K562 (cell line): ENCODE measurements at regions not wholly inside any gene's neighbourhood (a gene's known extent, or its start where the extent isn't known, plus 50 kb on each side); places are given as distances from the start of the nearest gene placed in this dataset.

Experiments
- CEBPB ChIP-seq: fragments of 450-650 bp; IDR thresholded peaks from 2 replicates; pipeline ENCODE4 v1.6.1; 2016; ENCODE audit warnings: missing genetic modification characterization, missing compliant biosample characterization
- DIDO1 ChIP-seq: fragments of 450-650 bp; IDR thresholded peaks from 2 replicates; pipeline ENCODE4 v1.6.1; 2016; ENCODE audit warnings: low read depth, missing biosample characterization, missing genetic modification characterization
- ERF ChIP-seq: fragments of 450-650 bp; formaldehyde crosslinking; IDR thresholded peaks from 2 replicates; pipeline ENCODE4 v1.4.0; 2020; ENCODE audit warnings: mild to moderate bottlenecking, mixed read lengths
- HEY1 ChIP-seq: fragments of 250-450 bp; sonication (Bioruptor Pico); IDR thresholded peaks from 2 replicates; pipeline ENCODE4 v1.5.0; 2020; ENCODE audit warnings: mild to moderate bottlenecking, moderate library complexity, borderline replicate concordance
- HNRNPH1 ChIP-seq: fragments of 200-400 bp; formaldehyde crosslinking; optimal IDR thresholded peaks from 2 replicates; pipeline ENCODE3; 2017; ENCODE audit warnings: low read depth, mild to moderate bottlenecking, low read length, moderate library complexity
- RFX7 ChIP-seq: fragments of 250-450 bp; sonication (Bioruptor Pico); IDR thresholded peaks from 2 replicates; pipeline ENCODE4 v1.5.1; 2021; ENCODE audit warnings: mild to moderate bottlenecking
- SP1 ChIP-seq: sonication (generic); formaldehyde crosslinking; IDR thresholded peaks from 2 replicates; pipeline ENCODE4 v1.8.1; 2022; ENCODE audit warnings: mild to moderate bottlenecking, missing genetic modification reagents
- TGIF2 ChIP-seq: sonication (generic); formaldehyde crosslinking; IDR thresholded peaks from 2 replicates; pipeline ENCODE4 v1.8.1; 2022; ENCODE audit warnings: mild to moderate bottlenecking, missing genetic modification reagents, moderate library complexity
- ZNF134 ChIP-seq: fragments of 250-450 bp; sonication (Bioruptor Pico); conservative IDR thresholded peaks from 2 replicates; pipeline ENCODE4 v1.4.0; 2020
- ZNF184 ChIP-seq: sonication (generic); formaldehyde crosslinking; IDR thresholded peaks from 2 replicates; pipeline ENCODE4 v1.5.0; 2020; ENCODE audit warnings: missing genetic modification reagents
- ZNF431 ChIP-seq: sonication (generic); formaldehyde crosslinking; IDR thresholded peaks from 2 replicates; pipeline ENCODE4 v1.8.0; 2022; ENCODE audit warnings: mild to moderate bottlenecking, missing genetic modification reagents
- ZNF695 ChIP-seq: fragments of 450-650 bp; formaldehyde crosslinking; IDR thresholded peaks from 2 replicates; pipeline ENCODE4 v1.4.0; 2020; ENCODE audit warnings: mild to moderate bottlenecking, moderate library complexity
- TF ChIP-seq, protein P1 (sequence below), 2 experiments: IDR thresholded peaks; 2 replicates each; pipeline ENCODE4 v1.6.1; 2012; ENCODE audit warnings: improper control_type of control experiment in 2 of 2, low read depth in 2 of 2, low read length in 2 of 2, borderline replicate concordance in 1 of 2
- TF ChIP-seq, protein P2 (sequence below): sonication (generic); formaldehyde crosslinking; IDR thresholded peaks from 2 replicates; pipeline ENCODE4 v1.9.0; 2022; ENCODE audit warnings: mild to moderate bottlenecking, missing genetic modification reagents
- TF ChIP-seq, protein P3 (sequence below): IDR thresholded peaks from 3 replicates; pipeline ENCODE4 v1.6.1; 2011; ENCODE audit warnings: borderline replicate concordance, mild to moderate bottlenecking, moderate library complexity; ENCODE audit not compliant: insufficient read length; ENCODE audit errors: extremely low read depth
- TF ChIP-seq, protein P4 (sequence below), 2 experiments: IDR thresholded peaks; 2 replicates each; pipeline ENCODE4 v1.6.1; 2011; ENCODE audit warnings: borderline replicate concordance in 1 of 2, control low read depth in 1 of 2, low read depth in 1 of 2, low read length in 1 of 2, mild to moderate bottlenecking in 1 of 2, mixed read lengths in 1 of 2, moderate library complexity in 1 of 2; ENCODE audit not compliant: insufficient read depth in 1 of 2, insufficient read length in 1 of 2, poor library complexity in 1 of 2, severe bottlenecking in 1 of 2; ENCODE audit errors: extremely low read depth in 1 of 2
- TF ChIP-seq, protein P5 (sequence below): fragments of 250-450 bp; sonication (Bioruptor Pico); IDR thresholded peaks from 2 replicates; pipeline ENCODE4 v1.8.0; 2021; ENCODE audit warnings: borderline replicate concordance, mild to moderate bottlenecking, moderate library complexity; ENCODE audit not compliant: poor library complexity, severe bottlenecking
- TF ChIP-seq, protein P6 (sequence below): fragments of 450-650 bp; formaldehyde crosslinking; IDR thresholded peaks from 2 replicates; pipeline ENCODE4 v1.4.0; 2020; ENCODE audit warnings: mild to moderate bottlenecking, moderate library complexity

DNA sequence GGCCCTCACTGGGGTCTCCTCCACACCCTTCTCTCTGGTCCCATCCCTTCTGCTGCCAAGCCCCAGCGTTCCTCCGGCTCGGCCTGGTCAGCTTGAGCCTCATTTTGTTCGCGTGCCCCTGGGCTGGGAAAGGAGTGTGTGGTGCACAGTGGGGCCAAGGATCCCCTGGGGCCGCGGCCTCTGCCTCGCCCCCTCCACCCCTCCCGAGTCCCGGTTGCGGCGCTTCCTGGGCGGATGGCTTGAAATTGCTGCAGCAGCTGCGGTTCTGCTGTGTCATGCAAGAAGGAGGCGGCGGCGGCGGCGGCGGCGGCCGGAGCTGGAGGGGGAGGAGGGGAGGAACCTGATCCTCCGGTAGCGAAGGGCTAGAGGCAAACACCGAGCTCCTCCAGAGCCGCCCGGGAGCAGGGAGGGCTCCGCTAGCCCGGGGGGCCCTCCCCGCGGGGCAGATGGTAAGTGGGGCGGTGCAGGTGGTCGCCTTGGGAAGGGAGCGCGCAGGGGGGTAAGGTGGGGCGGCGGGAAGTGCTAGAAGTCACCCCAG is 217.8 kb upstream of the MKLN1 start (continued):
- TF ChIP-seq, protein P1, sequence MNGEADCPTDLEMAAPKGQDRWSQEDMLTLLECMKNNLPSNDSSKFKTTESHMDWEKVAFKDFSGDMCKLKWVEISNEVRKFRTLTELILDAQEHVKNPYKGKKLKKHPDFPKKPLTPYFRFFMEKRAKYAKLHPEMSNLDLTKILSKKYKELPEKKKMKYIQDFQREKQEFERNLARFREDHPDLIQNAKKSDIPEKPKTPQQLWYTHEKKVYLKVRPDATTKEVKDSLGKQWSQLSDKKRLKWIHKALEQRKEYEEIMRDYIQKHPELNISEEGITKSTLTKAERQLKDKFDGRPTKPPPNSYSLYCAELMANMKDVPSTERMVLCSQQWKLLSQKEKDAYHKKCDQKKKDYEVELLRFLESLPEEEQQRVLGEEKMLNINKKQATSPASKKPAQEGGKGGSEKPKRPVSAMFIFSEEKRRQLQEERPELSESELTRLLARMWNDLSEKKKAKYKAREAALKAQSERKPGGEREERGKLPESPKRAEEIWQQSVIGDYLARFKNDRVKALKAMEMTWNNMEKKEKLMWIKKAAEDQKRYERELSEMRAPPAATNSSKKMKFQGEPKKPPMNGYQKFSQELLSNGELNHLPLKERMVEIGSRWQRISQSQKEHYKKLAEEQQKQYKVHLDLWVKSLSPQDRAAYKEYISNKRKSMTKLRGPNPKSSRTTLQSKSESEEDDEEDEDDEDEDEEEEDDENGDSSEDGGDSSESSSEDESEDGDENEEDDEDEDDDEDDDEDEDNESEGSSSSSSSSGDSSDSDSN (IDR thresholded peaks at IDR 0.05; ENCODE audit: borderline replicate concordance in 1 of 2, low read depth in 2 of 2, low read length in 2 of 2) = peak in 1 of 2 experiments; percentile 84; a peak in 2 of 4 replicates
- TF ChIP-seq HNRNPH1 (no peak), ZNF695 (CRISPR knock-in tag) (no peak), CEBPB (tag) (peak; percentile 23; the same call in 1 of the 2 replicates), SP1 (CRISPR knock-in tag) (peak; percentile 82), TGIF2 (CRISPR knock-in tag) (0 out of 2 replicates have a peak, but pooled peaks have one; percentile 27), ZNF134 (no peak), RFX7 (CRISPR knock-in tag) (no peak), DIDO1 (no peak), HEY1 (CRISPR knock-in tag) (no peak), ERF (CRISPR knock-in tag) (0 out of 2 replicates have a peak, but pooled peaks have one; percentile 62), ZNF431 (CRISPR knock-in tag) (no peak), ZNF184 (CRISPR knock-in tag) (no peak)
- TF ChIP-seq, protein P2, sequence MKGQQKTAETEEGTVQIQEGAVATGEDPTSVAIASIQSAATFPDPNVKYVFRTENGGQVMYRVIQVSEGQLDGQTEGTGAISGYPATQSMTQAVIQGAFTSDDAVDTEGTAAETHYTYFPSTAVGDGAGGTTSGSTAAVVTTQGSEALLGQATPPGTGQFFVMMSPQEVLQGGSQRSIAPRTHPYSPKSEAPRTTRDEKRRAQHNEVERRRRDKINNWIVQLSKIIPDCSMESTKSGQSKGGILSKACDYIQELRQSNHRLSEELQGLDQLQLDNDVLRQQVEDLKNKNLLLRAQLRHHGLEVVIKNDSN = no peak
- TF ChIP-seq, protein P3, sequence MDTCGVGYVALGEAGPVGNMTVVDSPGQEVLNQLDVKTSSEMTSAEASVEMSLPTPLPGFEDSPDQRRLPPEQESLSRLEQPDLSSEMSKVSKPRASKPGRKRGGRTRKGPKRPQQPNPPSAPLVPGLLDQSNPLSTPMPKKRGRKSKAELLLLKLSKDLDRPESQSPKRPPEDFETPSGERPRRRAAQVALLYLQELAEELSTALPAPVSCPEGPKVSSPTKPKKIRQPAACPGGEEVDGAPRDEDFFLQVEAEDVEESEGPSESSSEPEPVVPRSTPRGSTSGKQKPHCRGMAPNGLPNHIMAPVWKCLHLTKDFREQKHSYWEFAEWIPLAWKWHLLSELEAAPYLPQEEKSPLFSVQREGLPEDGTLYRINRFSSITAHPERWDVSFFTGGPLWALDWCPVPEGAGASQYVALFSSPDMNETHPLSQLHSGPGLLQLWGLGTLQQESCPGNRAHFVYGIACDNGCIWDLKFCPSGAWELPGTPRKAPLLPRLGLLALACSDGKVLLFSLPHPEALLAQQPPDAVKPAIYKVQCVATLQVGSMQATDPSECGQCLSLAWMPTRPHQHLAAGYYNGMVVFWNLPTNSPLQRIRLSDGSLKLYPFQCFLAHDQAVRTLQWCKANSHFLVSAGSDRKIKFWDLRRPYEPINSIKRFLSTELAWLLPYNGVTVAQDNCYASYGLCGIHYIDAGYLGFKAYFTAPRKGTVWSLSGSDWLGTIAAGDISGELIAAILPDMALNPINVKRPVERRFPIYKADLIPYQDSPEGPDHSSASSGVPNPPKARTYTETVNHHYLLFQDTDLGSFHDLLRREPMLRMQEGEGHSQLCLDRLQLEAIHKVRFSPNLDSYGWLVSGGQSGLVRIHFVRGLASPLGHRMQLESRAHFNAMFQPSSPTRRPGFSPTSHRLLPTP = no peak
- TF ChIP-seq, protein P4, sequence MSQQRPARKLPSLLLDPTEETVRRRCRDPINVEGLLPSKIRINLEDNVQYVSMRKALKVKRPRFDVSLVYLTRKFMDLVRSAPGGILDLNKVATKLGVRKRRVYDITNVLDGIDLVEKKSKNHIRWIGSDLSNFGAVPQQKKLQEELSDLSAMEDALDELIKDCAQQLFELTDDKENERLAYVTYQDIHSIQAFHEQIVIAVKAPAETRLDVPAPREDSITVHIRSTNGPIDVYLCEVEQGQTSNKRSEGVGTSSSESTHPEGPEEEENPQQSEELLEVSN (IDR thresholded peaks at IDR 0.05; ENCODE audit: borderline replicate concordance in 1 of 2, extremely low read depth in 1 of 2, insufficient read depth in 1 of 2, insufficient read length in 1 of 2, low read depth in 1 of 2, low read length in 1 of 2, poor library complexity in 1 of 2, severe bottlenecking in 1 of 2) = peak in 1 of 2 experiments; percentile 19
- TF ChIP-seq, protein P5, sequence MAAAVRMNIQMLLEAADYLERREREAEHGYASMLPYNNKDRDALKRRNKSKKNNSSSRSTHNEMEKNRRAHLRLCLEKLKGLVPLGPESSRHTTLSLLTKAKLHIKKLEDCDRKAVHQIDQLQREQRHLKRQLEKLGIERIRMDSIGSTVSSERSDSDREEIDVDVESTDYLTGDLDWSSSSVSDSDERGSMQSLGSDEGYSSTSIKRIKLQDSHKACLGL = no peak
- TF ChIP-seq, protein P6, sequence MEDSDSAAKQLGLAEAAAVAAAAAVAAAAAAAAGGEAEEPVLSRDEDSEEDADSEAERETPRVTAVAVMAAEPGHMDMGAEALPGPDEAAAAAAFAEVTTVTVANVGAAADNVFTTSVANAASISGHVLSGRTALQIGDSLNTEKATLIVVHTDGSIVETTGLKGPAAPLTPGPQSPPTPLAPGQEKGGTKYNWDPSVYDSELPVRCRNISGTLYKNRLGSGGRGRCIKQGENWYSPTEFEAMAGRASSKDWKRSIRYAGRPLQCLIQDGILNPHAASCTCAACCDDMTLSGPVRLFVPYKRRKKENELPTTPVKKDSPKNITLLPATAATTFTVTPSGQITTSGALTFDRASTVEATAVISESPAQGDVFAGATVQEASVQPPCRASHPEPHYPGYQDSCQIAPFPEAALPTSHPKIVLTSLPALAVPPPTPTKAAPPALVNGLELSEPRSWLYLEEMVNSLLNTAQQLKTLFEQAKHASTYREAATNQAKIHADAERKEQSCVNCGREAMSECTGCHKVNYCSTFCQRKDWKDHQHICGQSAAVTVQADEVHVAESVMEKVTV (CRISPR knock-in tag) = no peak
